ENCODE measurements at regions not wholly inside any gene's neighbourhood (a gene's known extent, or its start where the extent isn't known, plus 50 kb on each side); places are given as distances from the start of the nearest gene placed in this dataset.
A peak's percentile ranks its signal among the peaks of the same experiment; 100 is the strongest.
"Not testable (repeated sequence)": the region's sequence is repeated elsewhere in the genome, so short reads cannot be mapped to it uniquely, and the experiment has no call there.

DNA sequence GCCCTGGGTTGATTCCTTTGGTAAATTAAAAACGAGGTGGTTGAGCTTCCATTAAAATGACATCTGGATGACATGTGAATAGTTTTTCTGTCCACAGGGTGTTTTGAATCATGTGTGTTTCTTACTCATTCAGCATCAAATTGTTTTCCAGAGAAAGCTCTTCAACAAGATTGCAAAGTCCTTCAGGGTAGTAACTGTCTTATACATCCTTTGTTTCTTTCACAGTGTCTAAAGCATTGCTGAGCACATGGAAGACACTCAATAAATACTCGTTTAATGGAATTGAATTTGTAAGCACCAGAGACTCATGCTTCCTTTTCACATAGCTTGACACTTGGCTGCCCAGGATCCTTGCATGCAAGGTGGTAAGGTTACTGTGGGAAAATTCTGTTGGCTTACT is 223.1 kb upstream of the CNTN6 start:
- H3K27me3 Mint-ChIP-seq (ENCODE audit: low read depth), result no peaks in the 10 kb centered on the region
- no peaks in the 10 kb centered on the region for H3K9me3 Mint-ChIP-seq
- intact Hi-C loops (cut with micrococcal nuclease), result no loop called here
- no peaks in the 10 kb centered on the region for H3K36me3 Mint-ChIP-seq (ENCODE audit: low read depth)
- no peak overlapping the region for H3K27ac Mint-ChIP-seq
- CTCF ChIA-PET, result interaction anchor here (0.6 kb wide), 1 partner anchor 30 kb away, joined by 3 read pairs; no protein-coding TSS in a partner anchor
- no peak overlapping the region for H3K4me3 Mint-ChIP-seq
- no peaks in the 10 kb centered on the region for H3K4me1 Mint-ChIP-seq (ENCODE audit: low read depth)
- no peak for DNase-seq

DNA sequence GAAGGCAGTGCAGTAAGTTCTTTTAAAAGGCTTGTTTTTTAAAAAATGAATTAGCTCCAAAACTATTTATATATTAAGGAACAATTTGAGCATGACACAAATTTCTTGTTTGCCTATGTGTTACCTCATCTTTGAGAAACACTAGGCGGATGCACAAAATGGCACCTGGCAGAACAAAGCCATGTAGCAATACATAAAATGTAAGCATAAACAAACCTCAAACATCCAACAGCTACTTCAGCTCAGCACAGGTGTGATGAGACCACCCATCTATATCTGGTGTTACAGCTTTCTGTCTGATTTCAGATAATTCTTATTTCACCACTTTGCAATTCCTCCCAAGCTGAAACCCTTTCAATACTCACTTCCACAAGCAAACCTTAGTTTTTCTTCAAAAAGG is 221.2 kb upstream of the CNTN6 start:
- no peaks in the 10 kb centered on the region for H3K9me3 Mint-ChIP-seq
- intact Hi-C loops (cut with micrococcal nuclease), result no loop called here
- no peak overlapping the region for H3K4me3 Mint-ChIP-seq
- CTCF ChIA-PET, result interaction anchor here (0.6 kb wide), 1 partner anchor 94 kb away, joined by 3 read pairs; no protein-coding TSS in a partner anchor
- H3K27me3 Mint-ChIP-seq (ENCODE audit: low read depth), result no peaks in the 10 kb centered on the region
- no peak overlapping the region for H3K27ac Mint-ChIP-seq
- H3K36me3 Mint-ChIP-seq (ENCODE audit: low read depth), result no peaks in the 10 kb centered on the region
- DNase-seq, result no peak
- H3K4me1 Mint-ChIP-seq (ENCODE audit: low read depth), result no peaks in the 10 kb centered on the region

DNA sequence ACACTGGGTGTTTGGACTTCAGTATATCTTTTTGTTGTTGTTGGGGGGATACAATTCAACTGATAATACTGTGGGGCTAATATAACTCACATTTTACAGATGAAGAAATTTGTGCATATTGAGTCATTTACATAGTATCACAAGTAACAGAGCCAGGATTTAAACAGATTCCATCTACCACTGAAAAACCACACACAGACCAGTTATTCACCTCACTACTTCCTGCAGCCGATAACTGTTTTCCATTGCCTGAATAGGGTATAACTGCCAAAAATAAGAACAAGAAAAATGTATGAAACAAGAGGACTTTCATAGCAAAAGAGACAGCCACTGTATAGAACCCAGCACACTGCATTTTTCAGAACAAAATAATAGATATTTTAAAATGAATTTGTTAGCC is 215.8 kb upstream of the CNTN6 start:
- no peaks in the 10 kb centered on the region for H3K9me3 Mint-ChIP-seq
- H3K4me1 Mint-ChIP-seq (ENCODE audit: low read depth), result no peaks in the 10 kb centered on the region
- H3K4me3 Mint-ChIP-seq, result no peak overlapping the region
- H3K36me3 Mint-ChIP-seq (ENCODE audit: low read depth), result no peaks in the 10 kb centered on the region
- CTCF ChIA-PET, result interaction anchor here (0.5 kb wide), 1 partner anchor 12 kb away, joined by 4 read pairs; no protein-coding TSS in a partner anchor
- H3K27me3 Mint-ChIP-seq (ENCODE audit: low read depth), result no peaks in the 10 kb centered on the region
- intact Hi-C loops (cut with micrococcal nuclease), result no loop called here
- H3K27ac Mint-ChIP-seq, result no peak overlapping the region
- DNase-seq, result no peak

DNA sequence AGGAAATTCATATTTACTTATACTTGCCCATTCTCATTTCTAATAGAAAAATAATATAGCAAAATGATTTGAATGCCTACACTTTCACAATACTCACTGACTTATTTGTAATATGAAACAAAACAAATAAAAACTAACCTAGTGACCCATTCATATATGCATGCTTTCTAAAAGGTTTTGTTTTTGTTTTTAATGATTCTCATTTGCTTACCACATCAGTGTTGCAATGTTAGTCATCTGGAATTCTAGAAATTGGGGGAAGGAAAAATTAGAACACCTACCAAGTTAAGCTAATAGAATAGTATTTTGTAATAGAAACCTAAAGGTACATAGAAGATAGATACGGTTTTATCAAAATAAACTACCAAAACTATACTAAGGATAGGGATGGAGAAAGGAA is 214.1 kb upstream of the CNTN6 start:
- no peaks in the 10 kb centered on the region for H3K4me1 Mint-ChIP-seq (ENCODE audit: low read depth)
- CTCF ChIA-PET, result no interaction called here
- no peaks in the 10 kb centered on the region for H3K9me3 Mint-ChIP-seq
- no peaks in the 10 kb centered on the region for H3K36me3 Mint-ChIP-seq (ENCODE audit: low read depth)
- H3K27ac Mint-ChIP-seq, result no peak overlapping the region
- DNase-seq, result no peak
- no peak overlapping the region for H3K4me3 Mint-ChIP-seq
- intact Hi-C loops (cut with micrococcal nuclease), result no loop called here
- H3K27me3 Mint-ChIP-seq (ENCODE audit: low read depth), result no peaks in the 10 kb centered on the region

DNA sequence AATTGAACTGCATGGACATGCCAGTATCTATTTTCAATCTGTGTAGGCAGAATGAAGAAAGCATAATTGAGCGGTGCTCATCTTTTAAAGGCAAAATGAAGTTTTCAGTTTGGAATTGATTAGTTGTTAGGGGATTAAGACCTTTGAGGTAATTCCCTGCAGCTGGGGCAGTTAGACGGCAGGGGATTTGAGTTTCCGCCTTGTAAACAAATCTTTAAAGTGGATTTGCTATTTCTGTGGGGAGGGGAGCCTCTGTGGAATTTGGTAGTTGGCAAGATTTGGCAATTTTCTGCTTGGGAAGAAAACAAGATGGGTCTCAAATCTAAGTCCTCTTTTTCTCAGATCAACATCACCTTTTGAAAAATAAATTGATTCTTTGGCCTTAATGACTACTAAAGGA is 212.5 kb upstream of the CNTN6 start:
- intact Hi-C loops (cut with micrococcal nuclease), result no loop called here
- Mint-ChIP-seq H3K9me3 (no peaks in the 10 kb centered on the region), H3K36me3 (ENCODE audit: low read depth) (no peaks in the 10 kb centered on the region), H3K4me3 (no peak overlapping the region), H3K27me3 (ENCODE audit: low read depth) (no peaks in the 10 kb centered on the region), H3K27ac (no peak overlapping the region), H3K4me1 (ENCODE audit: low read depth) (no peaks in the 10 kb centered on the region)
- DNase-seq, result no peak
- CTCF ChIA-PET, result no interaction called here

DNA sequence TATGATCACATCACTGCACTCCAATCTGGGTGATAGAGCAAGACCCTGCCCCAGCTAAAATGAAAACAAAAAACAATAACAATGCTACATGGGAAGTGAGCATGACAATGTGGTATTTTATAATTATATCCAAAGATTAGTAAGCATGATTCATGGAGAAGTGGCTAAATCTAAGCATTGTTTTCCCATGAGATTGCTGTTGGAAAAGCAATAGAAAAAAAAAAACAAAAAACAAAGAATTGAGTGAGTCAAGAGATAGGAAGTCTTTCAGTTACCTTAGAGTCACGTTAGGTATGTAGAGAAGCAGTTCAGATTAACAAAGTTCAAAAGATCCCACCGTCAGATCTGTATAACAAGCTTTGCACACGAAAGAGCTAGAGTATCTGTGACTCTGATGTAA is 210.3 kb upstream of the CNTN6 start:
- intact Hi-C loops (cut with micrococcal nuclease), result no loop called here
- Mint-ChIP-seq H3K4me3 (no peak overlapping the region), H3K27me3 (ENCODE audit: low read depth) (no peaks in the 10 kb centered on the region)

DNA sequence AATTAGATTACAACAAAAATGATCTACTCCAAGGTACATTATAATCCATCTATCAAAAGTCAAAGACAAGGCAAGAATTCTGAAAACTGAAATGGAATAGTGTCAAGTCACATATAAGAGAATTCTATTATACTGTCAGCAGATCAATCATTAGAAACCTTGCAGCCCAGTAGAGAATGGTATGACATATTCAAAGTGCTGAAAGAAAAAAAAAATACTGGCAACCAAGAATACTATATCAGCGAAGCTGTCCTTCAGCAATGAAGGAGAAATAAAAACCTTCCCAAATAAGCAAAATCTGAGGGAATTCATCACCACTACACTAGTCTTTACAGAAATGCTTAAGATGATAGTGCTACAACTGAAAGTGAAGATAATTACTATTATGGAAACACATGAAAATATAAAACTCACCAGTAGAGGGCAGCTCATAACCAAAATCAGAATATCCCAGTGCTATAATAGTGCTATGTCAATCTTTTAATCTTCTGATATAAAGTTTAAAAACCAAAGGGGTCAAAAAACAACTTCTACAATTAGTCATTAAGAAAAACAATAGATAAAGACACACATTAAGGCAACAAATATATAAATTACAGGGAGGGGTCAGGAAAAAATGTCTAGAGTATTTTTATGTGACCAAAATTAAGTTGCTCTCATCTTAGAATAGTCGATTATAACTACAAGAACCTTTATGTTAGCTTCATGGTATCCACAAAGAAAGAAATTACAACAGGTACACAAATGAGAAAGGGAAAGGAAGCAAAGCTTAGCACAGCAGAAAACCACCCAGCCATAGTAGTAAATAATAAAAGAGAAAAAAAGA is 190.7 kb upstream of the CNTN6 start:
- no peaks in the 10 kb centered on the region for H3K36me3 Mint-ChIP-seq (ENCODE audit: low read depth)
- peaks cover 12% of the 10 kb centered on the region for H3K9me3 Mint-ChIP-seq
- intact Hi-C loops (cut with micrococcal nuclease), result loop anchor here (5.0 to 10.0 kb wide), 2 partner anchors 1253 to 1810 kb away; no protein-coding TSS in a partner anchor
- no peaks in the 10 kb centered on the region for H3K27me3 Mint-ChIP-seq (ENCODE audit: low read depth)
- DNase-seq, result no peak
- CTCF ChIA-PET, result interaction anchor here (0.6 to 0.7 kb wide), 2 partner anchors 15 to 269 kb away, joined by 3 read pairs; no protein-coding TSS in a partner anchor
- no peak overlapping the region for H3K4me3 Mint-ChIP-seq
- no peak overlapping the region for H3K27ac Mint-ChIP-seq
- no peaks in the 10 kb centered on the region for H3K4me1 Mint-ChIP-seq (ENCODE audit: low read depth)

More for the DNA sequence above, 210.3 kb upstream of the CNTN6 start:
- Mint-ChIP-seq H3K4me1 (ENCODE audit: low read depth) (no peaks in the 10 kb centered on the region), H3K36me3 (ENCODE audit: low read depth) (no peaks in the 10 kb centered on the region), H3K9me3 (no peaks in the 10 kb centered on the region), H3K27ac (no peak overlapping the region)
- DNase-seq, result no peak
- CTCF ChIA-PET, result interaction anchor here (0.7 kb wide), 1 partner anchor 364 kb away, joined by 3 read pairs; no protein-coding TSS in a partner anchor

DNA sequence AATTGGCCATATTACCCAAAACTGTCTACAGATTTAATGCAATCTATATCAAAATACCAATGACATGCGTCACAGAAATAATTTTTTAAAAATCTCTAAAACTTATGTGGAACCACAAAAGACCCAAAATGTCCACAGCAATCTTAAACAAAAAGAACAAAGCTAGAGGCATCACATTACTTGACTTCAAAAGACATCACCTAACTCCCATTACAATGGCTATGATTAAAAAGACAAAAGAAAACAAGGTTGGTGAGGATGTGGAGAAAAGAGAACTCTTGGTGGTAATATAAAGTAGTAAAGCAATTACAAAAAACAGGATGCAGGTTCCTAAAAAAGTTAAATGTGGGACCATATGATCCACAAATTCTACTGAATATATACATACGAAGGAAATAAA is 187.6 kb upstream of the CNTN6 start:
- DNase-seq, result no peak
- H3K27ac Mint-ChIP-seq, result no peak overlapping the region
- H3K4me1 Mint-ChIP-seq (ENCODE audit: low read depth), result no peaks in the 10 kb centered on the region
- CTCF ChIA-PET, result no interaction called here
- H3K4me3 Mint-ChIP-seq, result no peak overlapping the region
- H3K27me3 Mint-ChIP-seq (ENCODE audit: low read depth), result no peaks in the 10 kb centered on the region
- intact Hi-C loops (cut with micrococcal nuclease), result loop anchor here (10.0 kb wide), 1 partner anchor 1250 kb away; no protein-coding TSS in a partner anchor
- peaks cover 12% of the 10 kb centered on the region for H3K9me3 Mint-ChIP-seq
- no peaks in the 10 kb centered on the region for H3K36me3 Mint-ChIP-seq (ENCODE audit: low read depth)

DNA sequence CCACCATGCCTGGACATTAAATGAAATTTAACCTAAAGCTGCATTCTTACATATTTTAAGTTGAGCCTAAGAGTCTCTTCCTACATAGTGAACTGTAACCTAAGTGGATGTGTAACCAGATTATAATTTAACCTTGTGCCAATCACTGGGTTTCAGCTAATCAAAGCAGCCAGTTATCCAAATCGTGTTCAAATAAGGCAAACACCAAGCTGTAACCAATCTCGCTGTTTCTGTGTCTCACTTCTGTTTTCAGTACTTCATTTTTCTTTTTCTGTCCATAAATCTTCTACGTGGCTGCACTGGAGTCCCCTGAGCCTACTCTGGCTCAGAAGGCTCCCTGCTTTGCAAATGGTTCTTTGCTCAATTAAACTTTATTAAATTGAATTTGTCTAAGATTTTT is 186.1 kb upstream of the CNTN6 start:
- DNase-seq, result no peak
- intact Hi-C loops (cut with micrococcal nuclease), result loop anchor here (10.0 kb wide), 1 partner anchor 1248 kb away; no protein-coding TSS in a partner anchor
- H3K27me3 Mint-ChIP-seq (ENCODE audit: low read depth), result no peaks in the 10 kb centered on the region
- no peak overlapping the region for H3K27ac Mint-ChIP-seq
- H3K36me3 Mint-ChIP-seq (ENCODE audit: low read depth), result no peaks in the 10 kb centered on the region
- H3K9me3 Mint-ChIP-seq, result peaks cover 6% of the 10 kb centered on the region
- CTCF ChIA-PET, result no interaction called here
- no peak overlapping the region for H3K4me3 Mint-ChIP-seq
- no peaks in the 10 kb centered on the region for H3K4me1 Mint-ChIP-seq (ENCODE audit: low read depth)

DNA sequence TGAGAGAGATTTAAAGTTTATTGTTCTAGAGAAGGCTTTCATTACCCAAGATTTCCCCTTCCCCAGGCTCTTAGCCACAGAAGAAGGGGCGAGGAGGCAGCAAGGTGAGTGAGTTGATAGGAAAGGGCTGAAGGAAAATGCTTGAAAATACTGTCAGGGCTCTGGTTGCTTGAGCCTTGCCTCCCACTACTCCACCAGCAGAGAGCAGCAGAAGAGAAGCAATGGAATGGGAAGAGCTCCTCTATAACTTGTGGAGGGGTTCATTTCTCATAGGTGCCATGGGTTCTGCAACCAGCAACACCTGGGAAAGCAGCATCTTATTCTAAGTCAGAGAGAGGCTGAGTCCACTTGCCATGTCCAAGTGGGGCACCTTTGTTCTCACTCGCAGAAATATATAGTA is 184.0 kb upstream of the CNTN6 start:
- H3K27me3 Mint-ChIP-seq (ENCODE audit: low read depth), result no peaks in the 10 kb centered on the region
- no peak for DNase-seq
- no peak overlapping the region for H3K4me3 Mint-ChIP-seq
- no peak overlapping the region for H3K27ac Mint-ChIP-seq
- H3K9me3 Mint-ChIP-seq, result peaks cover 2% of the 10 kb centered on the region
- intact Hi-C loops (cut with micrococcal nuclease), result loop anchor here (10.0 kb wide), 1 partner anchor 1246 kb away; no protein-coding TSS in a partner anchor
- CTCF ChIA-PET, result no interaction called here
- no peaks in the 10 kb centered on the region for H3K4me1 Mint-ChIP-seq (ENCODE audit: low read depth)
- no peaks in the 10 kb centered on the region for H3K36me3 Mint-ChIP-seq (ENCODE audit: low read depth)

DNA sequence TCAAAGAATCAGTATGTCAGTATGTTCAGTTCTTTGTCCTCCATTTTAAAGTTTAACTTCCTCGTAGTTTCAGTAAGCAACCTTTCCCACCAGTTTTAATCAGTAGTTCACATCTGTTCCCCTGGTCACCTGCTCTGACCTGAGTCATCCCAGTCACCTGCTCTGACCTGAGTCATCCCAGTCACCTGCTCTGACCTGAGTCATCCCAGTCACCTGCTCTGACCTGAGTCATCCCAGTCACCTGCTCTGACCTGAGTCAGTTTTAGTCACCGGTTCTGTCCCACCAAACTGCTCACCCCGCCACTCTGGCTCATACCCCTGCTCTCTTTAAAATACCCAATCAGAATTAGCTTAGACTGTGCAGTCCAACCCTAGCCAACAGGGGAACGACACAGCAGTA is 180.1 kb upstream of the CNTN6 start:
- CTCF ChIA-PET, result interaction anchor here (1.8 kb wide), 1 partner anchor 9 kb away, joined by 3 read pairs; no protein-coding TSS in a partner anchor
- H3K4me3 Mint-ChIP-seq; H3K27ac Mint-ChIP-seq; H3K36me3 Mint-ChIP-seq (ENCODE audit: low read depth); H3K4me1 Mint-ChIP-seq (ENCODE audit: low read depth); H3K27me3 Mint-ChIP-seq (ENCODE audit: low read depth); intact Hi-C loops (cut with micrococcal nuclease); H3K9me3 Mint-ChIP-seq: not testable (repeated sequence)
- peak; percentile 3 for DNase-seq

DNA sequence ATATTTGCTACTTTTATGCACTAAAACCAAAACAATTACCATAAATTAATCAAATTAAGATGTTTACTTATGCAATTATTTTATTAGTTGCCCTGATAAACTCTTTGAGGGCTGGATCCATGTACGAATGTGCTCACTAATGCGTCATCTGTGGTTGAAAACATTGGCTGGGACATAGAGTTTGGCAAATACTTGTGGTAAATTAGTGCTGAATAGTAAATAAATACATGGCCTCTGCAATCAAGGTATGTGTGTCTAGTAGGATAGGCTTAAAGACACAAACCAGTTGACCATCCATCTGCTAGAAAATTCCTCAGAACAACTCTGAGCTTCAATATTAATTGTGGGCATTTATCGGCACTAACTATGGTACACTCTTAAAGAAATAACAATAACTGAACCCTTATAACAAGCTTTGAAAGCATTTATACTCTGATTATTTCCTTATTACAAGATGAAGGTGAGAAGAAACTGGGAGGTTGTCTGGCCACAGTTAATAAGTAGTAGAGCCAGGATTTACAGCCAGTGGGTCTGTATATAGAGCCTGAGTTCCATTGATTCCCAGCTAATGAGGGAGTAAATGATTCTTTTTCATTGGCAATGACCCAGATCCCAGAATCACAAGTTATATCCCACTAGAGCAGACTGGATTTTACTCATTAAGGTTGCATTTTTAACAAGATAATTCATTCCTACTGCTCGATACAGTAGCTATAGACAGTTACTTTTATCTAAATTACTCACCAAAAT is 169.5 kb upstream of the CNTN6 start:
- no peak for DNase-seq

More for the DNA sequence above, 169.5 kb upstream of the CNTN6 start:
- CTCF ChIA-PET, result no interaction called here
- no peaks in the 10 kb centered on the region for H3K36me3 Mint-ChIP-seq (ENCODE audit: low read depth)
- H3K27me3 Mint-ChIP-seq (ENCODE audit: low read depth), result no peaks in the 10 kb centered on the region
- intact Hi-C loops (cut with micrococcal nuclease), result no loop called here
- H3K4me1 Mint-ChIP-seq (ENCODE audit: low read depth), result no peaks in the 10 kb centered on the region
- H3K4me3 Mint-ChIP-seq, result no peak overlapping the region
- H3K27ac Mint-ChIP-seq, result no peak overlapping the region
- peaks cover 1% of the 10 kb centered on the region for H3K9me3 Mint-ChIP-seq
